GM19035 (cell line): ENCODE measurements at regions not wholly inside any gene's neighbourhood (a gene's known extent, or its start where the extent isn't known, plus 50 kb on each side); places are given as distances from the start of the nearest gene placed in this dataset.
A peak's percentile ranks its signal among the peaks of the same experiment; 100 is the strongest.

Source experiments
- ATAC-seq: cut with Tn5 transposase; IDR thresholded peaks from one replicate; pipeline ENCODE4 v1.9.1; 2021; ENCODE audit not compliant: unreplicated experiment

GRCh38 chr7:109121599-109122300 lies 552.1 kb downstream of the DNAJB9 start:
- ATAC-seq: no peak

DNA sequence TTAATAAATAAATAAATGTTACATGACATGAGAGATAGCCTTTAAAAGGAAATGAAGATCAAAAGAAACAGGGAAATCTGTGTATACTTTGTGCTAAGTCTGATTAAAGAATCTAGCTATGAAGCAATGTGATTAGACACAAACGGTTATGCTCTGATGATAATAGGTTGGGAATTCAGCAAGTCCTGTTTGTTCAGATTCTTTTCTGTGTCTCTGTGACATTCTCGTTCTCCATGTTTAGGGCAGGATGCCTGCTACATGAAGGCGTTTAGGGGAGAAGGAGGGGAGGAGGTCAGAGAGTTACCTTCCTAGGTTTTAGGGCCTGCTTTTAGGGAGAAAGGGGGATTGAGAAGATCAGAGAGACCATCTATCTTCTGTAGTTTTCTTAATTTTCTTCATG lies 555.3 kb downstream of the DNAJB9 start:
- ATAC-seq: no peak

GRCh38 chr7:109126404-109127050 lies 556.9 kb downstream of the DNAJB9 start:
- ATAC-seq: no peak

DNA sequence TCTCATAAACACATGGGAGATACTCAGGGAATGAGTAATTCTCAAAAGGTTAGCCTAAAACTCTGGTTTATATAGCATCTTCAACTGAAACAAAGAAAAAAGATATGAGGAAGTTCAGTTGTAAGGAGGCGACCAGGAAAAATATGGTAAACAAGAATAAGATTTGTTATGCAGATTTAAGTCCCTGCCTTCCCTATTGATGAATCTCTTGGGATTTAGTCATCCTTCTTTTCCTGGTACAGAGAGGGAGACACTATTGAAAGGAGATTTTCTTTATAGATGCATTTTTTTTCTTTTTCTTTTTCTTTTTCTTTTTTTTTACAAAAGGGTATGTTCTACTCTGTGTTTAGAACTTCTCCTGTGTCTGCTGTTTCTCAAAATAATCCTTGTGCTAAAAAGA lies 557.5 kb downstream of the DNAJB9 start:
- no peak for ATAC-seq

DNA sequence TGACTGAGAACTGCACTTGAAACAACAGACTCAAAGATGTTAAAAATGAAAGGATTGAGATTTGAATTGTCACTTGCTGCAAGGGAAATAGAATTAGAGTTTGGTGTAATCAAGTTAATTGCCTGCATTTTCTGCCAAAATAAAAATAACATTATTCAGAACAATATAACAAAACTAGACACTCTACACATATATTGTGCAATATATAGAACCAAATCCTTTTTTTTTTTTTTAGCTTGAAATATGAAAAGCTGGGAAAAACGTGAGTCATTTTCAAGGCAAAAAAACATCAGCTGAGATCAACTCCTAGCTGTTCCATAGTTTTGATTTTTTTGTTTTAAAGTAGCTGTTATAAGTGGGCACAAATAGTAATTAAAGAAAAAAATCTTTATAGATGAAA lies 561.5 kb downstream of the DNAJB9 start:
- no peak for ATAC-seq

DNA sequence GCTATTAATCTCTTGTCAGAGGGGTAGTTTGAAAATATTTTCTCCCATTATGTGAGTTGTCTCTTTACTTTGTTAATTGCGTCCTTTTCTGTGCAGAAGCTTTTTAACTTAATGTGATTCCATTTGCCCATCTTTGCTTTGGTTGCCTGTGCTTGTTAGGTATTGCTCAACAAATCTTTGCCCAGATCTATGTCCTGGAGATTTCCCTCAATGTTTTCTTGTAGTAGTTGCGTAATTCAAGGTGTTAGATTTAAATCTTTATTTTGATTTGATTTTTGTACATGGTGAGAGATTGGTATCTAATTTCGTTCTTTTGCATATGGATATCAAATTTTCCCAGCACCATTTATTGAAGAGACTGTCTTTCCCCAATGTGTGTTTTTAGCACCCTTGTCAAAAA lies 567.2 kb downstream of the DNAJB9 start:
- ATAC-seq: no peak

DNA sequence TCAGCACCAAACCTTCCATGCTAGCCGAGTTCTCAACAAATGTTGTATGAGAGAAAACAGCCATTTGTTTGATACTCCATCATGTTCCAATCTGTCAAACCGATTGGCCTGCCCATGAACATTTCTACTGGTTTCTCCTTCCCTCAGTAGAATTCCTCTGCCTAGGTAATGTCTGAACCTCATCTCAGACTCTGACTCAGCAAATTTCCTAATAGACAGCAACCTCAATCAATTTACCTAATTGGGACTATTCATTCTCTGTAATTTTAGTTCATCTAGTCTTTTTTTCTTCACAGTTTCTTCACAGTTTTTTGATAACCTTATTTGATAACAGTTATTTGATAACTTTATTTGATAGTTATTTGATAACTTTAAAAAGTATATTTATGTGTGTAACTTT lies 585.1 kb downstream of the DNAJB9 start:
- no peak for ATAC-seq

DNA sequence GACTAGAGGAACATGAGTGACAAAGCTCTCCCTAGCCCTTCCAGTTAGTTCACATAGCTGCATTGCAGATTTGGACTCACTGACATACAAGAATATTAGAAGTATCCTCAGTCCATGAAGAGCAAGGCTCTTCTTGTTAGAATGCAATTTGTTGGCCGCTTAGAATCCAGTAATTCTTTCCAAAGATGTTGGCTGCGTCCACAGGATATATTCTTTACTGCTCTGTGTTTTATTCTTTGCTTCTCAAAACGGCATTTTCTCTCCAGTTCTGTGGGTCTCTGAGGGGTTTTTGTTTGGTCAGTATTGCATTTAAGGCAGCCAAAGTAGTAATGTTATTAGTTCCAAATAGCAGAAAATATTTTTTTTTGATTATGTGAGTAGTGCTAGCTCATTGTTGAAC lies 588.6 kb downstream of the DNAJB9 start:
- ATAC-seq: no peak

DNA sequence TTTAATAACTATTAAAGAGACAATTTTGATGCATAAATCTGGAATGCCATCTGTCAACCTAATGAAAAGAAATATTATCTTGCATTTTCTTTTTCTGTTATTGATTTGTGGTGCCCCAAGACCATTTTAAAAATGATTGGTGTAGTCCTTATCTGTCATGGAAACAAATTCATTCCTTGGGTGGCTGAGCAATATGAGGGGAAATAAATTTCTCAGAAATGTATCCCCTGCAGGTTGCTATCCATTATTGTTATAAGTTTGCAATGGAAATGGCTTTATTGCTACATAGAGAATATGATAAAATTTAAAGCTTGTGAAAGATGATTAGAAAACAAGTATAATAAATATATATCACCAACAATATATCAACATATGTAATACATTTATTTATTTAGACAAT lies 607.0 kb downstream of the DNAJB9 start:
- ATAC-seq: no peak

- ATAC-seq: no peak
Observed at GRCh38 chr7:109178342-109178741, 608.7 kb downstream of the DNAJB9 start.

- ATAC-seq: no peak
Observed at GRCh38 chr7:109179601-109180000, 609.9 kb downstream of the DNAJB9 start.

GRCh38 chr7:109190766-109191398 lies 621.2 kb downstream of the DNAJB9 start:
- no peak for ATAC-seq

DNA sequence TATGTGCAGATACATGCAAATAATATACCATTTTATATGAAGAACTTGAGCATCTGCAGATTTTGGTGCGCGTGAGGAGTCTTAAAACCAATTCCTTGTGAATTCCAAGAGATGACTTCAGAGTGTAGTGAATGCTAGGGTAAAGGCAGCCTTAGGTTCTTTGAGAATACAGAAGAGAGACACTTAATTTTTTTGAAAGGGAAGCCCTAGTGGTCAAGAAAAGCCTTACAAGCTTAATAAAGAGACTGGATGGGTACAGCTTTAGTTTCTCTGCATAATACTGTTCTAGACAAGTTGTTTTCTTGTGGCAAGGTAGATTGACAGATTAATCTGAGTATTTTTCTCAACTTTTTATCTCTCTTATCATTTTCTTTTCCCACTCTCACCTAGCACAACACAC lies 636.5 kb downstream of the DNAJB9 start:
- no peak for ATAC-seq

- no peak for ATAC-seq
Observed at GRCh38 chr7:109213081-109213480, 643.4 kb downstream of the DNAJB9 start.

- ATAC-seq: no peak
Observed at GRCh38 chr7:109215341-109215740, 645.7 kb downstream of the DNAJB9 start.

DNA sequence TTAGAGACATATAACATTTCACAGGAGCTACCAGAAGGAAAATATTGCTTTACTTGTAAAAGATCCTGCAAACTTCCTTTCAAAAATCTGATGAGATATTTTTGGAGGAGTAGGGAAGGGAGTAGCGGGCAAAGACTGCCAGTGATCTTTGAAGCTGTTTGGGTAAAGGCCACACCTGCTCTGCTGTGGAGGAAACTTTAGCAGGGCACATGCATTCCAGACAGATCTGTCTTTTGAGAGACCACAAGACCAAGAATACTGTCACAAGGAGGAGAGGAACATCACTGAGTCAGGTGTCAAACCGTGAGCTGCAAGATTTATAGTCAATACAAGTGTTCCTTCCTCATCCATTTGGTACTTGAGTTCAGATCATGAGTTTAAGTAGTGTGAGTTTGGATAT lies 654.4 kb downstream of the DNAJB9 start:
- ATAC-seq: no peak

DNA sequence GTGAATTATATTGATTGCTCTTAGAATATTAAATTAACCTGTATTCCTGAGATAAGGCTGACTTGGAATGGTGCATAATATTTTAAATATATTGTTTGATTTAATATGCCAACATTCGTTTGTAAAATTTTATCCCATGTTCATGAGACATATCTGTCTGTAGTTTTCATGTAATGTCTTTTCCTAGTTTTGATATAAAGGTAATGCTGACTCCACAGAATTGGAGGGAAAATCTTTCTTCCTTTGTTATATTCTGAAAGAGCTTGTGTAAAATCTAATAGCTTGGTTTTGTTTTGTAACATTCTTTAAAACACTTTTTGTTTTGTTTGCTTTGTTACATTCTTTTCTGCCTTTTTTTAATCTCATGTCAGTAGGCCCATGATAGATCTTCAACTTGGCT lies 657.0 kb downstream of the DNAJB9 start:
- ATAC-seq: no peak

DNA sequence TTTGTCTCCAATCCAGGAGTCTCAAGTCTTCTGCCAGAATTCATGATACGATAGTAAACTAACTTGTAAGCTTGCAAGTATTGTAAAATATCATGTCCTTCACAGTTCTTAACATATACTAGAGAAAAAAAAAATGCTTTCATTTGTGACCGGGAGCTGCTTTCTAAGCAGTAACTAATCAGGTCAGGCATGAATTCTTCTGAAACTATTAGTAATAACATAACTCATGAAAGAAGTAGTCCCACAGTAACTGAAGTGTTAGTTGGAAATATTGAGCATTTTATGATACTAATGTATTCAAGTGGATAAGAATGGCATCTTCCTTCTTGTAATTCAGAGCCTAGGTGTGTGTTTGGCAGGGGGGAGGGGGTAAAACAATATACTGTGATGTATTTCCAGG lies 665.6 kb downstream of the DNAJB9 start:
- ATAC-seq: no peak

DNA sequence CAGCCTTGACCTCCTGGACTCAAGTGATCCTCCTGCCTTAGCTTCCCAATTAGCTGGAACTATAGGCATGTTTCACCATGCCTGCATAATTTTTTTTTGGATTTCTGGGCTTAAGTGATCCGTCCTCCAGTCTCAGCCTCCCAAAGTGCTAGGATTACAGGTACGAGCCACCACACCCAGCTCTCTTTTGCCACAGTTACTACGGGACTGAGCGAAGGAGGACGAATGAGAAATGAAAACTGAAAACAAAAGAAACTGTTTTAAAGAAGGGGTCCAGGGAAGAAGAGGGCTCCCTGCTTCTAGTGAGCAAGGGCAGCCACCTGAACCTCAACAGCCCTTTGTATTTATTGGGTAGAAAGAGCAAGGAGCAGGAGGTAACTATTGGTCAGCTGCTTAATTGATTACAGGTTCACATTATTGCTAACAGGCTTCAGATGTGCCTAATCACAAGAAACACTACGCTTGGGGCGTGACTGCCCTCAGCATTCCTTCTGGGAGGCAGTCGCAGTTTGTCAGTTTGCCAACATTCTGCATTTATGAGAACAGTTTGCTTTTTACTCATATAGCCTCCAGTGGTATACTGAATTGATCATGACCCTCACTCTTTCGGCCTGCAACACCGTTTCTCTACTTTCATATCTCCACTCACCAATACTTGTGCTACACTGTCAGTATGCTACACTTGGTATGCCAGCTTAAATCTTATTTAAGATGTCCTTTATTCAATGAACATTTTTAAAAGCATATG lies 676.8 kb downstream of the DNAJB9 start:
- no peak for ATAC-seq

DNA sequence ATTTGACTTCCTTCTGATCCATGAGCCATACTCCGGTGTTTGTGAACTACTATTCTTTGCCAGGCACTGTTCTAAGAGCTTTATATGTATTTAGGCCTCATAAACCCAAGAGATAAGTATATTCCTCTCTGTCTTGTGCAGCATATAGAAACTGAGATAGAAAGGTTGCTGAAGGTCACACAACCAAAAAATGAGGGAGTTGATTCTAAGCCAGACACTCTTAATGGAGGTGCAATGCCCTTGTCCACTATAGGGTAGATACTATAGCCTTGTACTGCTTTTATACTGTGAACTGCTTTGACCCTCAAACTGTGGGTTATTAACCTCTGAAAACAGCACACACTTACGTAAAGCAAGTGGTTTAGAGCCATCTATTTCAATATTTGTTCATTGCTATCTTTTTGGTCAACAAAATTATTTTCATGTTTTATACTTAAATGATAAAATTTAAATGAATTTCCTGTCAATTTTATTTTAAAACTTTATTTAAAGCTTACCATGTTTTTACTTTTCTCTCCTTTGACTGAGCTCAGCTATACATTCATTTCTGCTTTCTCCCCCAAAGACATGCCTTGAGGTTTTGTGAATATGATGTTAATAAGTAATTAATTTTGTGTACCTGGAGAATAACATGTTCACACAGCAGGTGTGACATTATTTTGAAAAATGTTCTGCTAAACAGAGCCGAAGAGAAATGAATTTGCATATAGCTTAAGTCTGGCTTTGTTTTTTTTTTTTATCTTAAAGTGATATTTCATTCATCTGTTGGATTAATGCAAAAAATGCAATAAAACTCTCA lies 687.3 kb downstream of the DNAJB9 start:
- no peak for ATAC-seq

DNA sequence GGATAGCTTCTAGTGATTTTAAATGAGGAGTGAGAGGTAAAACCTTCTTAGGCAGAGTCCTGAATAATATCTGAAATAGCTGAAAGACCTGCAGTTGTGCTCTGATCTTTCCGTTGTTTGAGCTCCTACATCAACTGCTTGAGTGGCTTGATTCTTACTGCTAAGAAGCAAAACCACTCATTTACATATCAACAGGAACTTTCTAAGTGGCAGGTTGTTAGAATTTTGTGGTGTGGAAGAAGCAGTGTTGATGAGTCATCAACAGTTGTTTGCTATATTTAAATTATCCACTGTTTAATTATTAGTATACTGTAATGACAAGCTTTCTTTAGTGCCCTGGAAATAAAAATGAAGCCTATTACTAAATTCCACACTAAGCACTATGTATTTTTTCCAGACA lies 689.5 kb downstream of the DNAJB9 start:
- ATAC-seq: peak; percentile 63
